ENCODE measurements at regions not wholly inside any gene's neighbourhood (a gene's known extent, or its start where the extent isn't known, plus 50 kb on each side); places are given as distances from the start of the nearest gene placed in this dataset.
"Not testable (repeated sequence)": the region's sequence is repeated elsewhere in the genome, so short reads cannot be mapped to it uniquely, and the experiment has no call there.

- intact Hi-C loops (cut with DNase I): no loop called here
These were observed 645.7 kb upstream of the PTBP2 start for GRCh38 chr1:96075704-96076455.

DNA sequence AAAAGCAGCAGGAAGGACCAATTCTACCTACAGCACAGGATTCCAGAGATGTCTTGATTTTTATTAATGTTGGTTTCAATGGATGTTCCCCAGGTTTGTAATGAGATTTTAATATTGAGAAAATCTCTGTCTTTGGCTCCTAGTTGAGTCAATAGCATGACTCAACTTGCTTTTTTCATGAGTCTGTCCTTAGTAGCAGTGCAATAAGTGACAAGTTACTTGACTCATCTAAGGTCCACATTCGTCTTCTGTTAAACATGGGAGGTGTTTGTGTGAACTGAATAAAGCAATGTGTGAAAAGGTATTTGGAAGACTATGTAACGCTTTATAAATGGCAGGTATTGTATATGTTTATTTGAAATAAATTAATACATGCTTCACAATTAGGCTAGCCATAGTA, 645.0 kb upstream of the PTBP2 start:
- intact Hi-C loops (cut with DNase I): no loop called here
- no peak for DNase-seq (ENCODE audit: low spot score)

More at GRCh38 chr1:96075704-96076455, 645.7 kb upstream of the PTBP2 start:
- DNase-seq (ENCODE audit: low spot score): no peak

GRCh38 chr1:96079581-96079980, 642.0 kb upstream of the PTBP2 start:
- DNase-seq (ENCODE audit: low spot score): no peak

DNA sequence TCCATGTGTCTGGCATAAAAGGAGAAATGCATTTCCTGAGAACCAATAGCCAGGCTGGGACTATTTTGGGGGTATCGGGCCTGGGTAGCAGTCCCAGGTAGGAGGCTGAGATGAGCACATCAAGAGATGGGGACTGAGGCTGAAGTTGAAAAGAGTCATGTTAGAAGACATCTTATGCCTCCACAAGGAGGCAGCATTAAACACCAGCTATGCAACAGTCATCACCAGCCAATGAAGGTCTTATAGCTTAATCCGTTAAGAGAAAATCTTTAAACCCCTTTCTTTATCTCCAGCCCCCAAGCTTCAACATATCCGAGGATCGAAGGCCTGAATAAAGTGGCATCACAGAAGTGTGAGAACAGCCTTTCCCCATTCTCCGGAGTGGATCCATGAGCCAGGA, 640.7 kb upstream of the PTBP2 start:
- no peak for DNase-seq (ENCODE audit: low spot score)
- intact Hi-C loops (cut with DNase I): no loop called here

More at GRCh38 chr1:96079581-96079980, 642.0 kb upstream of the PTBP2 start:
- intact Hi-C loops (cut with DNase I): no loop called here

DNA sequence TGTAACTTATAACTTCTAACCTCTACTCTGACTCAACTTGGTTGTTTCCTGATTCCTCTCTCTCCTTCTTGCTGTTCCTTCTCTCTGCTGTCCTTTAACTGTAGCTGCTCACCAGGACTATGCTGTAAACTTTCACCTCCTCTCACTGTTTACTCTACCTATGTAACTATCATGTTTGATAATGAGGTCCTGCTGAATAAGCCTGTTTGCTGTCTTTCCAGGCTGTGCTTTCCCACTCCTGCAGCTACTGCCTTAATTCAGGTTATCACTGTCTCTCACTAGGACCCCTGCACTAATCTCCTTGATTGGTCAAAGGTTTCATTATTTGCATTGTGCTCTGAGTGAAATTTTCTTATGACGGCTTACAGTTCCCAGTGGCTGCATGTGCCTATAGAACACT, 633.9 kb upstream of the PTBP2 start:
- intact Hi-C loops (cut with DNase I): no loop called here
- no peak for DNase-seq (ENCODE audit: low spot score)

DNA sequence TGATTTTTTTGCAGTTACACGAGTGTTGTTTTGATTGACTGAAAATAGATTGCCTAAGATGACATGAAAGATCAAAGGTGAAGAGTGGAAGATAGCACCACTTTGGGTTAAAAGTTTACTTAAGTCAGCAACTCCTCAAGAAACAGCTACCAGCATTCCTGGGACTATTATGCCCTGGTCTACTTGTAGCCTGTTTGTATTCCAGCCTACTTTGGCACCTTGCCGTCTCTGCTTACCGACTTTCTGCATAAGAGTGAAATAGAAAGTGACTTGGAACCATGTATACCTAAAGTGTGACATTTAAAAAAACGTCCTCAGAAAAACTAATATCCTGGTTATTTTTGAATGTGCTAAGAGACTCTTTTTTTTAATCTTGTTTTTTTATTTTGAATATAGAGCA, 631.5 kb upstream of the PTBP2 start:
- no peak for DNase-seq (ENCODE audit: low spot score)
- intact Hi-C loops (cut with DNase I): no loop called here

DNA sequence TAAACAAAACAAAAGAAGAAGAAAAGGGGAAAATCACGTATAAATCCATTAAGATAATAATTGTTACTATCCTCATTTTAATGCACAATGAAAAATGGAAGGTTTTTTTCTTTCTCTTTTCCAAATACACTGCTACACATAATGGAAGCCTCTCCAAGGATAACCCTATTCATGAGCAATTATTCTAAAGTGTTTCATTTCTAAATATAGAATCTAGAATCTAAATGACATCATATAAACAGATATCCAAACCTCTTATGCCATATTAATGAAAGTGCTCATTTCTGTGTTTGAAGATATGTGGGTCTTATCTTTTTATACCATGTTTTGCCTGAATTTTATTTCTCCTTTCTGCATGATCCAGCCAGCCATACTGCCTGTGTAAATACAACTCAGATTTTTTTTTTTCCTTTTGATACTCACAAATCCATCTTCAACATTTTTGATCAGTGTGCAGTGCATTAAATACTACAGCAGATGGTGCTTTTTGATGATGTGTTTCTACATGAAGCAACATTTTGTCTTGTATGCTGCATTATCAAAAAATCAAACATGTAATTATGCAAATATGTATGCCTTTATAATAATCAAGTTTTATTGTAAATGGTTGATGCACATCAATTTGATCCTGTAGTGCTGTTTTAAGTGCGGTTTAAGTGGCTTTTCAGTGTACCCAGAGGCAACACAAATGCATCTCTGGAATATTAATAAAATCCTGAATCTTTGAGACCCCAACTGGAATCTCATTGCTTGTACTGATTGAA, 625.6 kb upstream of the PTBP2 start:
- DNase-seq (ENCODE audit: low spot score): no peak
- intact Hi-C loops (cut with DNase I): no loop called here

- intact Hi-C loops (cut with DNase I): no loop called here
- DNase-seq (ENCODE audit: low spot score): no peak
These were observed 624.8 kb upstream of the PTBP2 start for GRCh38 chr1:96096613-96097321.

GRCh38 chr1:96104506-96104905, 617.1 kb upstream of the PTBP2 start:
- DNase-seq (ENCODE audit: low spot score): no peak
- intact Hi-C loops (cut with DNase I): no loop called here

GRCh38 chr1:96104906-96105305, 616.7 kb upstream of the PTBP2 start:
- intact Hi-C loops (cut with DNase I): no loop called here
- no peak for DNase-seq (ENCODE audit: low spot score)

- no peak for DNase-seq (ENCODE audit: low spot score)
- intact Hi-C loops (cut with DNase I): no loop called here
These were observed 604.9 kb upstream of the PTBP2 start for GRCh38 chr1:96116731-96117130.

GRCh38 chr1:96130432-96130831, 591.2 kb upstream of the PTBP2 start:
- intact Hi-C loops (cut with DNase I): no loop called here
- no peak for DNase-seq (ENCODE audit: low spot score)

GRCh38 chr1:96144636-96145035, 576.9 kb upstream of the PTBP2 start:
- DNase-seq (ENCODE audit: low spot score): no peak
- intact Hi-C loops (cut with DNase I): no loop called here

GRCh38 chr1:96145492-96145891, 576.1 kb upstream of the PTBP2 start:
- intact Hi-C loops (cut with DNase I): no loop called here
- DNase-seq (ENCODE audit: low spot score): no peak

DNA sequence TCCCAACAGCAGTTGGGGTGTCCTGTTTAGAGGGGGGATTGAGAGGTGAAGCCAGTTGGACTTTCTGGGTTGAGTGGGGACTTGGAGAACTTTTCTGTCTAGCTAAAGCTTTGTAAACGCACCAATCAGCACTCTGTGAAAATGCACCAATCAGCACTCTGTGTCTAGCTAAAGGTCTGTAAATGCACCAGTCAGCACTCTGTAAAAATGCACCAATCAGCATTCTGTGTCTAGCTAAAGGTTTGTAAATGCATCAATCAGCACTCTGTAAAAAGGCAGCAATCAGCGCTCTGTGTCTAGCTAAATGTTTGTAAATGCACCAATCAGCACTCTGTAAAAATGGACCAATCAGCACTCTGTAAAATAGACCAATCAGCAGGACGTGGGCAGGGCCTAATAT, 568.6 kb upstream of the PTBP2 start:
- intact Hi-C loops (cut with DNase I); DNase-seq (ENCODE audit: low spot score): not testable (repeated sequence)

GRCh38 chr1:96157101-96157500, 564.5 kb upstream of the PTBP2 start:
- intact Hi-C loops (cut with DNase I): no loop called here

GRCh38 chr1:96159379-96159778, 562.2 kb upstream of the PTBP2 start:
- no peak for DNase-seq (ENCODE audit: low spot score)
- intact Hi-C loops (cut with DNase I): no loop called here

More at GRCh38 chr1:96157101-96157500, 564.5 kb upstream of the PTBP2 start:
- DNase-seq (ENCODE audit: low spot score): no peak

DNA sequence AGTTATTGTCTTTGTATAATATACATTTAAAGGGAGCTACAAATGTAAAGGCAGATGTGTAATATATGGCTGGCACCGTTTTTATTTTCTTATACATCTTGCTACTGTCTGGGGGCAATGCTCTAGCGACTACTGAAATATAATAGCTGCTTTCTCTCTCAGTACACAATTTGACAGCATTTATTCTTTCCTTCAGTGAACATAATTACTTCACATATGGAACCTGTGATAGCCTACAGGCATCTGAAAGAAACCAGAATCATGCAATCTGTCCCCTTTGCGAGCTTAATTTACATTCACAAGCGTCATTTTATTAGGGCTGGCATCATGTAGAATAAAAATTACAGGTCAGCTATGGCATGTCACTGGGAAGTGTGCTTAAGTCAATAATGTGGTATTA, 557.5 kb upstream of the PTBP2 start:
- no peak for DNase-seq (ENCODE audit: low spot score)
- intact Hi-C loops (cut with DNase I): no loop called here

GRCh38 chr1:96178053-96178452, 543.5 kb upstream of the PTBP2 start:
- intact Hi-C loops (cut with DNase I): no loop called here
- DNase-seq (ENCODE audit: low spot score): no peak

GRCh38 chr1:96183485-96183884, 538.1 kb upstream of the PTBP2 start:
- DNase-seq (ENCODE audit: low spot score): no peak
- intact Hi-C loops (cut with DNase I): no loop called here

GRCh38 chr1:96183928-96184327, 537.7 kb upstream of the PTBP2 start:
- intact Hi-C loops (cut with DNase I): no loop called here
- no peak for DNase-seq (ENCODE audit: low spot score)

Data from cardiac septum (tissue), 1 donor.